BJ (cell line): ENCODE measurements at regions not wholly inside any gene's neighbourhood (a gene's known extent, or its start where the extent isn't known, plus 50 kb on each side); places are given as distances from the start of the nearest gene placed in this dataset.

Experiments used
- CTCF ChIA-PET: fragments of 350-600 bp; formaldehyde crosslinking; extraction: SDS; loops from one replicate; lab custom pipeline; 2021; ENCODE audit warnings: antibody characterized with exemption, inconsistent platforms; lab: Yijun Ruan, JAX
- POLR2A ChIA-PET: fragments of 300-600 bp; sonication (Branson Sonifier 250); formaldehyde crosslinking; extraction: SDS; loops from one replicate; lab custom pipeline; 2021; ENCODE audit warnings: antibody characterized with exemption; lab: Charles Lee
- DNase-seq: peaks from one replicate; pipeline ENCODE4 v3.0.0-alpha.2; 2011; ENCODE audit warnings: low read depth
- H3K27me3 ChIP-seq: 2 replicates; pipeline ENCODE4 v1.6.0; 2011; ENCODE audit warnings: low read length; ENCODE audit not compliant: control insufficient read depth, insufficient read depth
- H3K36me3 ChIP-seq: 2 replicates; pipeline ENCODE4 v1.5.1; 2011; ENCODE audit warnings: low read length; ENCODE audit not compliant: control insufficient read depth, insufficient read depth
- H3K4me3 ChIP-seq: 2 replicates; pipeline ENCODE4 v1.5.1; 2011; ENCODE audit warnings: low read depth, mild to moderate bottlenecking, control low read depth, low read length
- TF ChIP-seq, protein P1 (sequence below): IDR thresholded peaks from 2 replicates; pipeline ENCODE4 v1.5.1; 2011; ENCODE audit warnings: low read depth, mild to moderate bottlenecking, control low read depth, inconsistent platforms, low read length, moderate library complexity; ENCODE audit not compliant: insufficient read depth

DNA sequence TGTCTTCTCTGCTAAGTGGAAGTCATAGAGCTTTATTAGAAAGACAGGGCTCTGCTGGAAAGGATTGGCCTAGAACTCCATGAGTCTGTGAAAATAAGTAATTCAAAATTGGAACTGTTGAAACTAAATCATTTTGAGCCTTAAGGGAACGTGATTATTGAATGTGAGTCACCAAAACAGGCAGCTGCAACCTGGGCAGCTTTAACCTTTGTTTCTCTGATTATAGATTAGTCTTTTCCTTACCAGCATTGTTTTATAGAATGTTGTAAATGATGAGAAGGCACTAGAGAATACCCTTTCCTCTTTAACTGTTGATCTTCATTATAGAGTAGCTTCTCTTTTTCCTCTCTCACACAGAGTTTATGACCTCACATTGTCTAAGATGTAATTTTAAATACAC, 638.8 kb upstream of the SLITRK6 start:
- TF ChIP-seq, protein P1, sequence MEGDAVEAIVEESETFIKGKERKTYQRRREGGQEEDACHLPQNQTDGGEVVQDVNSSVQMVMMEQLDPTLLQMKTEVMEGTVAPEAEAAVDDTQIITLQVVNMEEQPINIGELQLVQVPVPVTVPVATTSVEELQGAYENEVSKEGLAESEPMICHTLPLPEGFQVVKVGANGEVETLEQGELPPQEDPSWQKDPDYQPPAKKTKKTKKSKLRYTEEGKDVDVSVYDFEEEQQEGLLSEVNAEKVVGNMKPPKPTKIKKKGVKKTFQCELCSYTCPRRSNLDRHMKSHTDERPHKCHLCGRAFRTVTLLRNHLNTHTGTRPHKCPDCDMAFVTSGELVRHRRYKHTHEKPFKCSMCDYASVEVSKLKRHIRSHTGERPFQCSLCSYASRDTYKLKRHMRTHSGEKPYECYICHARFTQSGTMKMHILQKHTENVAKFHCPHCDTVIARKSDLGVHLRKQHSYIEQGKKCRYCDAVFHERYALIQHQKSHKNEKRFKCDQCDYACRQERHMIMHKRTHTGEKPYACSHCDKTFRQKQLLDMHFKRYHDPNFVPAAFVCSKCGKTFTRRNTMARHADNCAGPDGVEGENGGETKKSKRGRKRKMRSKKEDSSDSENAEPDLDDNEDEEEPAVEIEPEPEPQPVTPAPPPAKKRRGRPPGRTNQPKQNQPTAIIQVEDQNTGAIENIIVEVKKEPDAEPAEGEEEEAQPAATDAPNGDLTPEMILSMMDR: no peak
- no peaks in the 10 kb centered on the region for H3K27me3 ChIP-seq
- CTCF ChIA-PET: no interaction called here
- H3K36me3 ChIP-seq: no peaks in the 10 kb centered on the region
- no peak overlapping the region for H3K4me3 ChIP-seq
- POLR2A ChIA-PET: no interaction called here
- DNase-seq: no peak

DNA sequence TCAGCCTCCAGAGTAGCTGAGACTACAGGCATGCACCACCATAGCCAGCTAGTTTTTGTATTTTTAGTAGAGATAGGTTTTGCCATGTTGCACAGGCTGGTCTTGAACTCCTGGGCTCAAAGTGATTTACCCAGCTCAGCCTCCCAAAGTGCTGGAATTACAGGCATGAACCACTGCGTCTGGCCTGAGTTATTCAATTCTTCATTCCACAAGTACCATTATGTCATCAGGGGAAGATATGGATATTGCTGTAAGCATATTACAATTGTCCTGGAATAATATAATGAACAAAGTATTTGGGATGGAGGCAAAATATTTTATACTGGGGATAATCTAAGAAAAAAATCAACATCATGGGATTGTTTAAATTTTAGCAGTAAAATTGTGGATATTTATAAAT, 646.0 kb upstream of the SLITRK6 start:
- no peaks in the 10 kb centered on the region for H3K36me3 ChIP-seq
- ChIA-PET CTCF (no interaction called here), POLR2A (no interaction called here)
- no peak overlapping the region for H3K4me3 ChIP-seq
- no peaks in the 10 kb centered on the region for H3K27me3 ChIP-seq
- no peak for DNase-seq
- TF ChIP-seq, protein P1: no peak

DNA sequence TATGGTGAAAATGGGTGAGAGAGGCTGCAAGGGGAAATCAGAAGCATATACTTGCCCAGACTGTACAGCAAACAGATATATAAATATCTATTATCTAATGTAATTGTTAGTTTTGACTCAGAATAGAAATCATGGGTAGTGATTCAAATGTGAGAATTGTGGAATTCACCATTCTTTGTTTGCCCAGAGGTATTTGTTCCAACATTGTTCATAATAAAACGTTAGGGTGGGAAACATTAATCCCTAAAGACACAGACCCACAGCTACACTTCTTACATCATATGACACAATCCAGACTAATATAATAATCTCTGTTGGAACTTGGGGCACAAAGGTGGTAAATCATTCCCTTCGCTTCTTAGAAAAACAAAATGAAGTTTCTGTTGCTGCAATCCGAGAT, 646.5 kb upstream of the SLITRK6 start:
- H3K27me3 ChIP-seq: no peaks in the 10 kb centered on the region
- no peaks in the 10 kb centered on the region for H3K36me3 ChIP-seq
- TF ChIP-seq, protein P1: no peak
- CTCF ChIA-PET: no interaction called here
- POLR2A ChIA-PET: no interaction called here
- no peak overlapping the region for H3K4me3 ChIP-seq
- DNase-seq: no peak

DNA sequence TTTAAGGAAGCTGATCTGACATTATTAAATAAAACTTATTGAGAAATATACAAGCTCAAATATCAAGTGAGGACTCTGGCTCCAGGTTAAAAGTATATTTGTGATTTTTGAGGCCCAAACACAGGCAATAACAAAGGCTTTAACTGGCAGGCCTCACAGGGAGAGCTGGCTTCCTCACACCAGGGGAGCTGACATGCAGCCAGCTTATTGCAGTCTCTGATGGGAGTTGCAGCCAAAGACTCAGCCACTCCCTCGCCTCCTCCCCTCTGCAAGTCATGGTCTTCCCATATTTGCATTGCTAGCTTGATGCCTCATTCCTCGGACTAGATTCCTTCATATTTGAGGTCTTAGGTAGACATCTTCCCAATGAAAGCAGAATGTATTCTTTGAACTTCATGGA, 647.1 kb upstream of the SLITRK6 start:
- Histone ChIP-seq H3K27me3 (no peaks in the 10 kb centered on the region), H3K36me3 (no peaks in the 10 kb centered on the region), H3K4me3 (no peak overlapping the region)
- ChIA-PET CTCF (no interaction called here), POLR2A (no interaction called here)
- TF ChIP-seq, protein P1: no peak
- no peak for DNase-seq

DNA sequence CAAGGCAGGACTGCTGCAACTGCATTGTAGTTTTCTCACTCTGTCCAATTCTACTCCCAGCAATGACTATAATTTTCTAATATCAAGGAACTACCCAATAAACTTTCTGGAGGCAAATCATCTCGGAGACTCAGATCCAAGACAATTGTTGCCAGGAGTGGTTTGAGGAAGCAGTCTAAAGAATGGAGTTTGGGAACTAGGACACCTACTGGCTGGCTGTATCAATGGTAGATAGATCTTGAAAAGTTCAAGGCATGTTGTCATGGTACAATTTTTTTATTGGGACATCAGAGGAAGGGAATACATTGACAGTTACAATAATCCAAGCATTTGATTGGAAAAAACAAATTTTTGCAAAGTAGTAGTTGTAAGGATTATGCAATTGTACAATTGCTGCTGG, 648.3 kb upstream of the SLITRK6 start:
- Histone ChIP-seq H3K27me3 (no peaks in the 10 kb centered on the region), H3K4me3 (no peak overlapping the region), H3K36me3 (no peaks in the 10 kb centered on the region)
- POLR2A ChIA-PET: no interaction called here
- no peak for DNase-seq
- TF ChIP-seq, protein P1: no peak
- CTCF ChIA-PET: interaction anchor here (0.6 kb wide), 1 partner anchor 74 kb away, joined by 3 read pairs; no protein-coding TSS in a partner anchor
